HG02884 (cell line): ENCODE measurements at regions not wholly inside any gene's neighbourhood (a gene's known extent, or its start where the extent isn't known, plus 50 kb on each side); places are given as distances from the start of the nearest gene placed in this dataset.

Experiments used
- ATAC-seq: cut with Tn5 transposase; IDR thresholded peaks from one replicate; pipeline ENCODE4 v1.9.1; 2021; ENCODE audit warnings: mild to moderate bottlenecking, moderate library complexity; ENCODE audit not compliant: unreplicated experiment

DNA sequence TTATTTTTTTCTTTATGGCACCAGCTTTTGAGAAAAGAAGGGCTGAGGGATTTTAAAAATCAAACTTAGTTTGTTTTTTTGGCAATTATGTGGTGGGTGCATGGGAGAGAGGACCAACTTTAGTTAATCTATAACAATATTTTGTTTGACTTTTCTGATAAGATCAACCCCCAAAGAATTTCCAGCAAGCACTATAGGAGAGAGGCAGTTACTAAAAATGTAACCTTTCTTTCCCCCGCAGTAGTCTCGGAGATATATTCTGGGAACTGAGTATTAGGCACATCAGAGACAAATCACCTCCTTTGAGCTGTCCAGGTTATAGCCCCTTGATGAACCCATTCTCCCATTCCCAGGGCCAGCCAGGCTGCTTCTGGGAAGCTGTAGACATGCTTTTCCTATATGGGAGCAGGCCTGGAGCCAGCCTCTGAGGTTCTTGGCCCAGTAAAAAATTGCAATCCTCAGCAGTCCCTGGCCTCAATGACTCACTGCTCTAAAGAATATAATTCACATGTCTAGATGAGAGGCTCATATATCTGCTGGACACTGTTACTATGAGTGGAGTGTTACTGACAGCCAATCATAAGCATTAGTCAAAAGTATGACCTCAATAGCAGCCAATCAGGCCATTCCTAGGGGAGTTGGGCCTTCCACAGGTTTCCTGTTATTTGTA is 138.3 kb upstream of the AGBL1 start:
- no peak for ATAC-seq

DNA sequence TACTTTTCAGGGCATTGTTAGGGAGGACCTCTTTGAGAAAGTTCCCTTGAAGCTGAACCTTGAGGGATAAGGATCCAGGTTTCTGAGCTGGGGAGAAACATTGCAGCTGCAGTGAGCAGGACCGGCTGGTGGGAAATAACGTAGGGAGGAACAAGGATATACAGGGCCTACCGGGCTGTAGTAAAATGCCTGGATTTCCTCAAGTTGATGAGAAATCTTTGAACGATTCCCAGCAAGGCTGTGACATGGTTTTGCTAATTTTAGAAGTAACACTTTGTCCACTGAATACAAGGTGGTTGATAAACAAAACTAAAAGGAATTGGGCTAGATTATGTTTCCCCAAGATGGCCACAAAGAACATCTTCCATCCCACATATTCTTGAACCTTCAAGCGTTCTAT is 137.0 kb upstream of the AGBL1 start:
- no peak for ATAC-seq

DNA sequence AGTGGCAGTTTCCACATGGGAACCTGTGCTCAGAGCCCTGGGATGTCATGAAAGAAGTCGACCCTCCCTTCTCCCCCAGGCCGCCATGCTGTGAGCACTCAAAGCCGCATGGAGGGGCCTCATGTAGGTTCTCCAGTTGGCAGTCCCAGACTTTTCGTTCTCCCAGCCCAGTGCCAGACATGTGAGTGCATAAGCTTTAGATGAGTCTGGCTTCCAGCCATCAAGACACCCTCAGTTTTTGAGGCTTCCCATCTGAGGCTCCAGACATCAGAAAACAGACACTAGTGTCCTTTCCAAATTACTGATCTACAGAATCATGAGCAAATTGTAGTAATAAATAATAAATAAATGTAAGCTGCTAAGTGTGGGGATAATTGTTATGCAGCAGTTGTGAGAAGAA is 136.5 kb upstream of the AGBL1 start:
- ATAC-seq, result no peak

- no peak for ATAC-seq
Measured at GRCh38 chr15:85943791-85944190, 135.9 kb upstream of the AGBL1 start.

DNA sequence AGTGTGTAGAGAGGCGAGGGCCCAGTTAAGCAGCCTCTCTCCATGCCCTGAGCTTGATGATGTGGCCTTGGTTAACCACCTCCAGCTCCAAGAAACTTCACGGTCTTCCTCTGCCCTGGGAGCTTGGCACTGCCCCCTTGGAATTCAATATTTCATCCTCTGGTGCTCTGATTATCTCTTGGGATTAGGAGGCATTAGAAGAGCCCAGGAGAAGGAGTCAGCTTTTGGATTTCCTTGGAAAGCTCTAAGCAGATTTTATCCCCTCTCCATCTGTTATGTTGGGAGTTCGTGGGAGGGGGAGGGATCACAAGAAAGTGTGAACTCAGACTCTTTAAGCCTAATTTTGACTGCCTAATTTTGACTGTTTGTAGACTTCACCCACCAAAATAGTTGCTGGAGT is 132.7 kb upstream of the AGBL1 start:
- no peak for ATAC-seq

DNA sequence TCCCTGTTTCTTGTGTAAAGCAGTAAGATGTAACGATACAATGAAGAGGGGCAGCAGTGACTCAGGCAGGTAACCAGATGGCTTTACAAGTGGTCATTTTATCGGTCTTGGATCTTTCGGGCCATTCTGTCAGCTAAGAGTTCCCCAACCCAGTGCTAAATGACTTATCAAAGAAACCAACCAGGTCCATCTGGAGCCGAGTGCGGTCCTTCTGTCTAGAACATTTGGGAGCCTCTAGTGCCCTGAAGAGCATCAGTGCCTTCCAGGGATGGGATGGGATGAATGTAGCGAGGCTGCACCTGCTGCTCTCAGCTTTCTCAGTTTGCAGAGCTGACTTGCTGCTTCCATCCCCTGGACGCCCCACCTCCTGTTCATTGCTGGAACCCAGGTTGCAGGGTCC is 131.7 kb upstream of the AGBL1 start:
- ATAC-seq, result no peak

DNA sequence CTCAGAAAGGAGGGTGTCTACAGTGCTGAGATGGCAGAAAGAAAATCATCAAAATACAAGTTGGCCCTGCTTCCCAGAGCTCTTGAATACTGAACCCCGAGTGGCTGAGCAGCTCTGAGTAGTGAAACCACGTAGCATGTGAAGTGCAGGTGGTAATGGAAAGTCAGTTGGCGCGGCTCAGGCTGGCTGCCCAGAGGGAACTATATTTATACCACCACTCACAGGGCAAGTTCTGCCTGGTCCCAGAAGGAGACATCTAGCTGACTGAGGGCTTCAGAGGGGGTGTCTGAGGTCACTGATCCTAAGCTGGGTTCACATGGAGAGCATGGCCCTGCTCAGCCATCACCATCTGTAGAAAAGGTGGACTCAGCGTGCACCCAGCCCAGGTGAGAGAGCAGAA is 129.6 kb upstream of the AGBL1 start:
- ATAC-seq, result peak; percentile 76

DNA sequence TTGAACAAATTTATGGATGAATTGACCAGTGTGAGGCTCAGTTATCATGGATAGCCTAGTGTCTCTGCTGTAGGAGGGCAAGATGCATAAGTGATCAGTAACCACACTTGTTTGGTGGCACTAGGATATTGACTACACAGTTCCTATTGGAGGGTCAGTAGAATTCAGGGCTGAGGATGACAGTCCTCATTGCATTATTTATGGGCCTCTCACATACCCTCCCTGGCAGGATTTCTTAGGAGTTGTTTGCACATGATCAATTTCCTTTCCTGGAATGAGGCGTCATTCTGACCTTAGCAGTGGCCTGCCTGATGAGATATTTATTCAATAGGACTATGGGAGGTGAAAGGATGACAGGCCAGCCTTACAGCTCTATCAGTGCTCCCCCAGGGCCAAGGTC is 125.1 kb upstream of the AGBL1 start:
- no peak for ATAC-seq

DNA sequence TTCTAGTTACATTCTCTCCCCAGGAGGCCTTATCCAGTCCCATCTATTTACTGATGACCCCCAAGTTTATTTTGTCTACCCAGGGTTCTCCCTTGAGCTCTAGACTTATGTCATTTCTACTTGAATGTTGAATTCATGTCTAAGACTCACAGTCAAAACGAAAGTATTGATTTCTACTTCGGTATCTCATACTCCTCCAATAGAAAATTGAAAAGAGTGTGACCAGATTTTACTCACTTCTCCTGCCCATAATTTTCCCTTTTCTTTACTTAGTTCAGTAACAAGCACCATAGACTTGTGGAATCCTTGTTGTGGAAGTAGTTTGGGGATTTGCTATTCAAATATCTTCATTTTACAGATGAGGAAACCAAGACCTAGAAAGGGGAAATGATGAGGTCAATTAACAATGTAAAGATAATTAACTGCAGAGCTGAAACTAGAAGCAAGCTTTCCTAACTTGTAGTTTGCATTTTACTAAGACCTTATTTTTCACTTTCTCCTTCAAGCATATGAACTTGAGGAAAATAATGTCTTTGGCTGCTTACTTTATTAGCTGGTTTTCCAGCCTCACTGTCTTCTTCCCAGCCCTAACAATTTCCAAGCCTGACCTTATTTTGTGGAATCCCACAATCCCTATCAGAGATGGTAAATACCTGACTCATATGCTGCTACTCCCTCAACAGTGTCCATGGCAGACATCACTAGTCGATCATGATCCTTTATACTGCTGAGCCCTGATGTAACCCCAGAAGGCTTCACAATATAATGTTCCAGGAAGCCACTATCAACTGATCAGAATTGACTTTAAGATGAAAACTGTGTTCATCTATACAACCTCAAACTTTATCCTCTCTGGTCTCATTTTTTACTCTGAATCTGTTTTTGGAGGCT is 123.9 kb upstream of the AGBL1 start:
- ATAC-seq, result peak; percentile 86

- no peak for ATAC-seq
Measured at GRCh38 chr15:85956532-85957275, 123.0 kb upstream of the AGBL1 start.

DNA sequence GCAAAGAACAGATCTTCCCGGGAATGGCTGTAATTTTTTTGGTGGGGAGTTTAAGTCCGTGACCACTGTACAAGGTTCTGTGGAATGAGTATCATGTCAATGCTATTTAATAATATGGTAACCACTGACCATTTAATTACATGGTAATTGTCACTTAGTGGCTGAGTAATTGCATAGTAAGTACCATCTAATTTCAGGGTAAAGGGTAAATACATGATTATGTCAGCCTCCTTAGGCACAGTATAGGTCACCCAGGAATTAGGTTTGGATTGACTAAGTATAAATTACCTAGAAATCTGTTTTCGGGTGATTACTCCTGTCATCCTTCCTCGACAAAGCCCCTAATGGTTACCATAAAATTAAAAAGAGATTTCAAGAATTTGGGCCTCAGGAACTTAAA is 120.1 kb upstream of the AGBL1 start:
- no peak for ATAC-seq

DNA sequence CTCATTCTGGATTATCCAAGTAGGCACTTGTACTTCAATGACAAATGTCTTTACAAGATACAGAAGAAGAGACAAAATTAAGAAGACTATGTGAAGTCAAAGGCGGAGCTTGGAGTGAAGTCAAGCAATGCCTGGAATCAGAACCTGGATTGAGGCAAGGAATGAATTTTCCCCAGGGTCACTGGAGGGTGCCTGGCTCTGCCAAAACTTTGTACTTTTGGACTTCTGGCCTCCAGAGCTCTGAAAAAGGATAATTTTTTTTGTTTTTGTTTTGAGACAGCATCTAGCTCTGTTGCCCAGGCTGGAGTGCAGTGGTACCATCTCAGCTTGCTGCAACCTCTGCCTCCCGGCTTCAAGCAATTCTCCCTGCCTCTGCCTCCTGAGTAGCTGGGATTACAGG is 119.3 kb upstream of the AGBL1 start:
- no peak for ATAC-seq

DNA sequence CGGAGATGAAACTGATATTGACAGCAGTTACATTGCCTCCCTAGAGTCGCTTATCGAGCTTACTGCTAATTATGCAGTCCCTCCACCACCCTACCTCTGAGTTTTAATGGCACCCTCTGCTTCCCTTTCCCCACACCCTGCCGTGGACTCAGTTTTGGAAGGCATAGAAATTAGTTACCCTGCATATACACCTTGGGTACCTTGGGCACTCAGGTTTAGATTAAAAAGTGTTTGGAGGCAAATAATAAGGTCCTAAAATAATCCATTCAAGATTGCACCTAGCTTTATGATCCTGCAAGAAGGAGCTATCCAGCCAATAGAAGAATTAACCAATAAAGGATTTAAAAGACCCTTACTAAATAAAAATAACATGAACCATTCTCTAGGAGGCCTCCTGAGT is 117.8 kb upstream of the AGBL1 start:
- ATAC-seq, result no peak

DNA sequence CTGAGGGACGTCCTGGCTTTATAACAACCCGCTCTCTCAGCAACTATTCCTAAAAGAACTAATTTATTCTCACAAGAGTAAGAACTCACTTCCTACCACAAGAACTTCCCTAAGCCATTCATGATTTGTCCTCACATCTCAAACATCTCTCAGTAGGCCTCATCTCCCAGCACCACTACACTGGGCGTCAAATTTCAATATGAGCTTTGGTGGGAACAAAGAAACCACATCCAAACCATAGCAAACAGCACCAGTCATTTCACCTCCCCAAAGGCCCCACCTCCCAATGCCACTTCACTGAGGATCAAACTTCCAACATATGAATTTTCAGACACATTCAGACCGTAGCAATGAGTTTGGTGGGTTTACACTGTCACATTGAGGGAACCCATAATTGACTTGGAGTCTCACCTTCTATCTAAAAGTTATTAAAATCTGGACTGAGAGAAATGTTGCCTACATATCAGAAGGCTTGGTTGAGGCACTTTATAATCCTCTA is 116.4 kb upstream of the AGBL1 start:
- ATAC-seq, result no peak

GRCh38 chr15:85964471-85964870 is 115.2 kb upstream of the AGBL1 start:
- ATAC-seq, result no peak

DNA sequence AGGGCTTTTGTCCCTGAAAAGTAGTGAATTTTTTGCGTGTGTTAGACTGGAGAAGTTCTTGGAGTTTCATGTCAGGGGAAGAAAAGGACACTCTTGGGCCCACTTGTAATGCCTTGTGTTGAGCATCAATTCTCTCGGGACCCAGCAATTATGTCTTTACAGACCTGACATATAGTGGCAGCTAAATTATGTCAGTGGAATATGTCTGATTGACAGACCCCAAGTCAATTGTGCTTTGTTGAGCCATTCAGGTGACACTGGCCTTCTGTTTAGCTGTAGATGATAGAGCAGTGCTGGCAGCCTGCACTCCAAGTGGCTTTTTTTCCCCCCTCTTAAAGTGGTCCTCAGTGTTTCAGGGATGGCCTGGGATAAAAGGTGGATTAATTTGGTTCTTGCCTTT is 112.1 kb upstream of the AGBL1 start:
- no peak for ATAC-seq

DNA sequence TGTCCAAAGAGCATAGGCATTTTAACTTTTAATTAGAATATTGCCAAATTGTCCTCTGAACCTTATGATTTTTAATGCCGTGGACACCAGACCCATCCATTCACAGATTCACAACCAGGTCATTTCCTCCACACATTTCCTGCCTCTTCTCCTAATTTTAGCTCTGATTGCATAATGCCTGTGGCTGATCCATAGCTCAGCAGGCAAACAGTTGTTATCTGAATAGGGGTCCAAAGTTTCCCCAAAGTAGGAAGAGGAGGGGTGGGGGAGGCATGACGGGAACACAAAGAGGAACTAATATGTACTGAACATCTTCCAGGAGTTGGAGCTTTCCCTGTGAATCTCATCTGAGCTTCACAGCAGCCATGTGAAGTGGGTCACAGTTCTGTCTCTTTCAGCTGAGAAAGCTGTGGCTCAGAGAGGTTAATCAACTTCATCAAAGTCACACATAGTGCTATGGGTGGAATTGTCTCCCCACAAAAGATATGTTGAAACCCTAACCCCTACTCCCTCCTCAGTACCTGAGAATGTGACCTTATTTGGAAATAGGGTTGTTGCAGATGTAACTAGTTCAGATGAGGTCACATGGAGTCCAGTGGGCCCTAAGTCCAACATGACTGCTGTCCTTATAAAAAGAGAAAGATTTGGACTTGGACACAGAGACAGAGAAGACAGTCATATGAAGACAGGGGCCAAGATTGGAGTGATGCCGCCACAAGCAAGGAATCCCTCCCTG is 106.7 kb upstream of the AGBL1 start:
- ATAC-seq, result no peak

GRCh38 chr15:85973584-85974347 is 105.9 kb upstream of the AGBL1 start:
- ATAC-seq, result no peak

DNA sequence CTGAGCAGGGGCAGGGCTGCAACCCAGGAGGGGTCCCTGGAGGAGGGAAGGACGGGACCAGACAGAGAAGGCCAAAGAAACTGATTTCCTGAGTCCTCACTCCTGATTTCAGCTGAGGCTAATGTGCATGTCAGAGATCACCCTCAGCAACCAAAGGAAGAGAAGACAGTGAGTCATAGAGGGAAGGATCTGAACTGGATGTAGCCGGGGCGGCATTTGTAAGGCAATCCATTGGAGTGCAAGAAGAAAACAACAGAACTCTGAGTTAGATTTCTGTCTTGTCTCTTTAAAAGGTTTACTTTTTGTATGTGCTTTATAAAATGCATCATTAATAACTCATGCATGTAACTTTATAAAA is 105.3 kb upstream of the AGBL1 start:
- no peak for ATAC-seq

- no peak for ATAC-seq
Measured at GRCh38 chr15:85974742-85975141, 104.9 kb upstream of the AGBL1 start.
